K562 (cell line): ENCODE measurements at regions not wholly inside any gene's neighbourhood (a gene's known extent, or its start where the extent isn't known, plus 50 kb on each side); places are given as distances from the start of the nearest gene placed in this dataset.

ENCODE experiments used
- ATAC-seq: fragments of 200-7000 bp; cut with Tn5 transposase; 3 replicates; pipeline ENCODE4 v1.9.1; 2020; ENCODE audit warnings: moderate library complexity
- BruUV-seq: library from RNA; stranded (reverse); fragments of 400-500 nt; replicated peaks from 2 replicates; lab custom pipeline; 2021; lab: Mats Ljungman, UMichigan
- CTCF ChIA-PET: fragments of 300-600 bp; formaldehyde crosslinking; extraction: SDS; loops from one replicate; lab custom pipeline; 2021; ENCODE audit warnings: low intra/inter-chr PET ratio; lab: Yijun Ruan, JAX
- POLR2A ChIA-PET: fragments of 300-600, 350-650 bp; sonication (Branson Sonifier 250); formaldehyde crosslinking; extraction: SDS; loops from one replicate; lab custom pipeline; 2021; ENCODE audit warnings: antibody characterized with exemption, inconsistent platforms; lab: Yijun Ruan, JAX
- DNase-seq, 4 experiments: peaks; one replicate each; pipeline versions ENCODE4 v3.0.0 to v3.0.0-alpha.2; 2011 to 2018; ENCODE audit warnings: low spot score in 3 of 4, mixed read lengths in 3 of 4; ENCODE audit errors: extremely low read depth in 1 of 4
- FAIRE-seq: peaks from 2 replicates; lab custom pipeline; 2011; peaks lifted over from hg19 to GRCh38; lab: Jason Lieb, UNC
- H2AFZ ChIP-seq: 2 replicates; pipeline ENCODE4 v1.6.0; 2011; ENCODE audit warnings: low read depth, low read length, control low read depth, inconsistent platforms
- H3K27ac ChIP-seq: fragments of 200-600 bp; 3 replicates; pipeline ENCODE4 v1.8.0; 2011; ENCODE audit warnings: low read depth, mild to moderate bottlenecking, control low read depth, inconsistent platforms, low read length, moderate library complexity, mixed read lengths; ENCODE audit errors: extremely low read depth
- H3K27me3 ChIP-seq, 2 experiments: fragments of 300-600 bp in 1 of 2; 2 replicates in 1 of 2; 3 replicates in 1 of 2; pipeline versions ENCODE4 v1.6.0 to v1.8.0; 2011; ENCODE audit warnings: inconsistent platforms in 2 of 2, low read length in 2 of 2, mild to moderate bottlenecking in 1 of 2, mixed read lengths in 1 of 2, moderate library complexity in 1 of 2; ENCODE audit not compliant: control insufficient read depth in 2 of 2, insufficient read depth in 2 of 2
- H3K36me3 ChIP-seq: fragments of 300-600 bp; 3 replicates; pipeline ENCODE4 v1.8.0; 2011; ENCODE audit warnings: mild to moderate bottlenecking, low read length, inconsistent platforms; ENCODE audit not compliant: control insufficient read depth, insufficient read depth
- H3K4me1 ChIP-seq, 2 experiments: fragments of 200-600 bp in 1 of 2; replicated peaks in 1 of 2; 2 replicates in 1 of 2; 3 replicates in 1 of 2; pipeline versions ENCODE4 v1.5.1 to v1.8.0; 2011; ENCODE audit warnings: inconsistent platforms in 2 of 2, low read length in 2 of 2, mild to moderate bottlenecking in 1 of 2, mixed read lengths in 1 of 2, moderate library complexity in 1 of 2; ENCODE audit not compliant: control insufficient read depth in 2 of 2, insufficient read depth in 2 of 2
- H3K4me2 ChIP-seq: 2 replicates; pipeline ENCODE4 v1.6.1; 2011; ENCODE audit warnings: low read length, control low read depth, inconsistent platforms, mixed read lengths; ENCODE audit not compliant: insufficient read depth
- H3K4me3 ChIP-seq: fragments of 200-600 bp; sonication (generic), shearing (Covaris generic); 2 replicates; pipeline ENCODE4 v1.5.1; 2016; ENCODE audit warnings: control low read depth, inconsistent platforms
- H3K79me2 ChIP-seq: fragments of 200-600 bp; 3 replicates; pipeline ENCODE4 v1.8.0; 2011; ENCODE audit warnings: low read length, inconsistent platforms; ENCODE audit not compliant: control insufficient read depth, insufficient read depth
- H3K9ac ChIP-seq, 2 experiments: 2 replicates each; pipeline versions ENCODE4 v1.6.0 to v1.6.1; 2011; ENCODE audit warnings: low read depth in 2 of 2, low read length in 2 of 2, control low read depth in 1 of 2, inconsistent platforms in 1 of 2, mild to moderate bottlenecking in 1 of 2, mixed read lengths in 1 of 2; ENCODE audit not compliant: insufficient read depth in 1 of 2
- H3K9me1 ChIP-seq: one replicate; pipeline ENCODE4 v1.6.0; 2011; ENCODE audit warnings: inconsistent platforms, mild to moderate bottlenecking, low read length, moderate library complexity; ENCODE audit not compliant: control insufficient read depth, insufficient read depth
- H3K9me3 ChIP-seq: replicated peaks from 2 replicates; pipeline ENCODE4 v1.5.1; 2011; ENCODE audit warnings: low read depth, low read length, inconsistent platforms; ENCODE audit not compliant: control insufficient read depth, insufficient read depth
- H4K20me1 ChIP-seq: replicated peaks from 2 replicates; pipeline ENCODE4 v1.6.1; 2011; ENCODE audit warnings: low read length, inconsistent platforms, mixed read lengths; ENCODE audit not compliant: control insufficient read depth, insufficient read depth
- CGGBP1 ChIP-seq: fragments of 250-450 bp; sonication (Bioruptor Pico); IDR thresholded peaks from 2 replicates; pipeline ENCODE4 v1.9.0; 2021; ENCODE audit warnings: mild to moderate bottlenecking
- CHD1 ChIP-seq: fragments of 200-600 bp; sonication (generic); IDR thresholded peaks from one replicate; pipeline ENCODE4 v1.6.1; 2012; ENCODE audit warnings: mild to moderate bottlenecking, moderate library complexity, low read length, inconsistent platforms
- GTF3C2 ChIP-seq: IDR thresholded peaks from 3 replicates; pipeline ENCODE4 v1.6.1; 2011; ENCODE audit warnings: borderline replicate concordance, mild to moderate bottlenecking, moderate library complexity; ENCODE audit not compliant: insufficient read length; ENCODE audit errors: extremely low read depth
- HEY1 ChIP-seq: fragments of 250-450 bp; sonication (Bioruptor Pico); IDR thresholded peaks from 2 replicates; pipeline ENCODE4 v1.5.0; 2020; ENCODE audit warnings: mild to moderate bottlenecking, moderate library complexity, borderline replicate concordance
- ZBTB34 ChIP-seq: fragments of 250-450 bp; sonication (Bioruptor Pico); IDR thresholded peaks from 2 replicates; pipeline ENCODE4 v1.8.0; 2021; ENCODE audit warnings: mild to moderate bottlenecking, moderate library complexity
- in situ Hi-C: fragments of 300-500 bp; cut with MboI; formaldehyde crosslinking; loops from 4 replicates; pipeline ENCODE4 v1.15.0; 2018; ENCODE audit warnings: inconsistent platforms, mixed read lengths
- intact Hi-C: fragments of 100-400 bp; cut with micrococcal nuclease; formaldehyde crosslinking; loops from 2 replicates; pipeline ENCODE4 v1.14.2; 2022
- TF ChIP-seq, protein P1 (sequence below), 2 experiments: fragments of 450-650 bp in 1 of 2; sonication (generic) in 1 of 2; formaldehyde crosslinking in 1 of 2; IDR thresholded peaks; 2 replicates each; pipeline versions ENCODE4 v1.7.1 to v1.9.0; 2016 to 2022; ENCODE audit warnings: inconsistent platforms in 1 of 2, mild to moderate bottlenecking in 1 of 2, missing genetic modification reagents in 1 of 2

DNA sequence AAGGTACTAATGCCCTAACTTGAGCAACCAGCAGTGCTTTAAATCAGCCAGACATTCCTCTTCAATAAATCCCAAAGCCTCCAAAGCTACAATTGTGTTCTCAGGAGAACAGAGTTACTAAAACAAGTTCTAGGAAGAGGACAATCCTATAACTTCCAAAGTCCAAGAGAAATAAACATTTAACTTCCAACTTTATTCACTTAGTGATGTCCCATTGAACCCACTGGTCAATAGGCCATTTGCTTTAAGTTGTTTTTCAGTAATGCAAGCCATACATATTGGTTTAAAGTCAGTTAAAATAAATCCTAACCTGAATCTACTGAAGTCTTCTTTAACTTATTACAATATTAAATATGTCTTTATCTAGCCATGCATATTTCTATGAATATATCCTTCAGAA, 165.4 kb downstream of the PAWR start:
- in situ Hi-C loops, result no loop called here
- POLR2A ChIA-PET, result no interaction called here
- no peak for ATAC-seq
- TF ChIP-seq ZBTB34 (CRISPR knock-in tag) (no peak), HEY1 (CRISPR knock-in tag) (no peak), CHD1 (no peak), GTF3C2 (no peak), CGGBP1 (no peak)
- TF ChIP-seq, protein P1, sequence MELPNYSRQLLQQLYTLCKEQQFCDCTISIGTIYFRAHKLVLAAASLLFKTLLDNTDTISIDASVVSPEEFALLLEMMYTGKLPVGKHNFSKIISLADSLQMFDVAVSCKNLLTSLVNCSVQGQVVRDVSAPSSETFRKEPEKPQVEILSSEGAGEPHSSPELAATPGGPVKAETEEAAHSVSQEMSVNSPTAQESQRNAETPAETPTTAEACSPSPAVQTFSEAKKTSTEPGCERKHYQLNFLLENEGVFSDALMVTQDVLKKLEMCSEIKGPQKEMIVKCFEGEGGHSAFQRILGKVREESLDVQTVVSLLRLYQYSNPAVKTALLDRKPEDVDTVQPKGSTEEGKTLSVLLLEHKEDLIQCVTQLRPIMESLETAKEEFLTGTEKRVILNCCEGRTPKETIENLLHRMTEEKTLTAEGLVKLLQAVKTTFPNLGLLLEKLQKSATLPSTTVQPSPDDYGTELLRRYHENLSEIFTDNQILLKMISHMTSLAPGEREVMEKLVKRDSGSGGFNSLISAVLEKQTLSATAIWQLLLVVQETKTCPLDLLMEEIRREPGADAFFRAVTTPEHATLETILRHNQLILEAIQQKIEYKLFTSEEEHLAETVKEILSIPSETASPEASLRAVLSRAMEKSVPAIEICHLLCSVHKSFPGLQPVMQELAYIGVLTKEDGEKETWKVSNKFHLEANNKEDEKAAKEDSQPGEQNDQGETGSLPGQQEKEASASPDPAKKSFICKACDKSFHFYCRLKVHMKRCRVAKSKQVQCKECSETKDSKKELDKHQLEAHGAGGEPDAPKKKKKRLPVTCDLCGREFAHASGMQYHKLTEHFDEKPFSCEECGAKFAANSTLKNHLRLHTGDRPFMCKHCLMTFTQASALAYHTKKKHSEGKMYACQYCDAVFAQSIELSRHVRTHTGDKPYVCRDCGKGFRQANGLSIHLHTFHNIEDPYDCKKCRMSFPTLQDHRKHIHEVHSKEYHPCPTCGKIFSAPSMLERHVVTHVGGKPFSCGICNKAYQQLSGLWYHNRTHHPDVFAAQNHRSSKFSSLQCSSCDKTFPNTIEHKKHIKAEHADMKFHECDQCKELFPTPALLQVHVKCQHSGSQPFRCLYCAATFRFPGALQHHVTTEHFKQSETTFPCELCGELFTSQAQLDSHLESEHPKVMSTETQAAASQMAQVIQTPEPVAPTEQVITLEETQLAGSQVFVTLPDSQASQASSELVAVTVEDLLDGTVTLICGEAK (IDR thresholded peaks at IDR 0.05), result no peak
- TF ChIP-seq, protein P1 (CRISPR knock-in tag; IDR thresholded peaks at IDR 0.05), result no peak

More for the DNA sequence above, 165.4 kb downstream of the PAWR start:
- Histone ChIP-seq H2AFZ (no peak overlapping the region), H4K20me1 (no peaks in the 10 kb centered on the region), H3K4me3 (no peak overlapping the region), H3K4me1 (no peaks in the 10 kb centered on the region), H3K27ac (no peak overlapping the region), H3K4me2 (no peak overlapping the region), H3K9me1 (no peaks in the 10 kb centered on the region), H3K9me3 (no peaks in the 10 kb centered on the region), H3K36me3 (no peaks in the 10 kb centered on the region), H3K79me2 (no peaks in the 10 kb centered on the region), H3K9ac (no peak overlapping the region), H3K27me3 (no peaks in the 10 kb centered on the region)
- CTCF ChIA-PET, result no interaction called here
- FAIRE-seq, result no peak
- no peak for DNase-seq
- BruUV-seq, result no TSS peak
- intact Hi-C loops, result no loop called here
